ENCODE measurements at regions not wholly inside any gene's neighbourhood (a gene's known extent, or its start where the extent isn't known, plus 50 kb on each side); places are given as distances from the start of the nearest gene placed in this dataset.

DNA sequence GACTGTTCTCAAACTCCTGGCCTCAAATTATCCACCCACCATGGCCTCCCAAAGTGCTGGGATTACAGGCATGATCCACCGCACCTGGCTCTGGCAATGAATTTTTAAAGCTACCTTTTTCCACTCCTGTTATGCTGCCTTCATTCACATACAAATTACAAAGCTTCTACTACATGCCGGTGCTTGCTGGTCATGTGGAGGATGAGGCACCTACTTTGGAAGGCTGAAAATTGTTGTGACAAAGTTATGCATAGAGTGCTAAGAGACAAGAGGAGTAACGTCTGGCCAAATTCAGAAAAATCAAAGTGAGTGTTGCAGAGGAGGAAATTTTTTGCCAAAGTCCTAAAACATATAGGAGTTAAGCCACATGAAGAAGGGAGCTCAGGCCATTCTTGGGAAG is 191.7 kb upstream of the PPFIA2 start:
- no peak for DNase-seq

DNA sequence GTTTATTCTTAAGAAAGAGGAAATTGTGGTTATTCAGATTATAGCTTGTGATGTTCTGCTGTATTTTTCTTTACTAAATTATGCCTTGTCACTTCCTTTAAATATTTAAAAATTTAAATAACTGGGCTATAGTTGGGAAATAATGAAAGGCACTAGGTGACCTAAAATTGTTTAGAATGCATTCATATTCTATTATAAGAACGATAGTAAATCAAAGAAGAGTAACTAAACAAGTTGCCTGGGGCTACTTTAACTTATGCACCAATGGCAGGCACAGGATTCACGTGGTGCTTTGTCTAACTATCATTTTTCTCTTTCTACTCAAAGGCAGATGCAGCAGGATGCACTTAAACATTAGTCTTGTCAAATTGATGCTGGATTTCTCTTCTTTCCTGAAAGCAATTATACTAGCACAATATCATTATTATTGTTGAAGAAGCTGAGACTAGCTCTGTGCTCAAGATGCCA is 190.7 kb upstream of the PPFIA2 start:
- no peak for DNase-seq

- DNase-seq = no peak
These were observed 190.3 kb upstream of the PPFIA2 start for GRCh38 chr12:81949416-81949815.

DNA sequence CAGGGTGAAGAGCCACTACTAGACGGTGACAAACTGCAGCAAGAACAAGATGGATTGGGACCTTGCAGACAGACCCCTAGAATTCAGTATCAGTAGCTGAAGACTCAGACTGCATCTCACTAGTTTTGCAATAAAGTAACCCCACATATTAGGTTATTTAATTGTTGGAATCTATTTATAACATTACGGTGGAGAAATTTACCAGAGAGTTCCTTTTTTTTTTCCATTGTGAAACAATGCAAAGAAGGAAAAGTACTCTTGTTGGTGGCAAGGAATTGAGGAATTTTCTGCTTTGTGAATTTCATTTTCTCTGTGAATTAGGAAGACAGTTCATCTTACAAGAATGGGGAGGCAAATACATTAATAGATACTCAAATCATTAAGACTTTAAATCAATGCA is 185.7 kb upstream of the PPFIA2 start:
- DNase-seq = no peak

DNA sequence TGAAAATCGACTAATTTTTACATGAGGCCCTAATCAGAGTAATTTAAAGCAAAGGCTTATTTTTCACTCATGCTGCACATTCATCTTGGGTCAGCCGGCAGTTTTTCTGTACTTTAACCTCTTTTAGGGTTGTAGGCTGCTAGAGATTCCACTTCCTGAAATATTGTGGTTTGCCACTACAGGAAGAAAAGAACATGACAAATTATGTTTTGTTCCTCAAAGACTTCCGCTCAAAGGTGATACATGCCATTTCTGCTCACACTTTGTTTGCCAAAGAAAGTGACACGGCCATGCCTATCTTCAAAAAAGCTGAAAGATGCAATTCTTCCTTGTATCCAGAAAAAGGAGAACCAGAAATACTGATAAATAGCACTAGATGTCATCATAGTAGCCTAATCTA is 183.4 kb upstream of the PPFIA2 start:
- DNase-seq = peak; percentile 36

- DNase-seq = no peak
These were observed 170.9 kb upstream of the PPFIA2 start for GRCh38 chr12:81930037-81930436.

- no peak for DNase-seq
These were observed 137.6 kb upstream of the PPFIA2 start for GRCh38 chr12:81896771-81897170.

DNA sequence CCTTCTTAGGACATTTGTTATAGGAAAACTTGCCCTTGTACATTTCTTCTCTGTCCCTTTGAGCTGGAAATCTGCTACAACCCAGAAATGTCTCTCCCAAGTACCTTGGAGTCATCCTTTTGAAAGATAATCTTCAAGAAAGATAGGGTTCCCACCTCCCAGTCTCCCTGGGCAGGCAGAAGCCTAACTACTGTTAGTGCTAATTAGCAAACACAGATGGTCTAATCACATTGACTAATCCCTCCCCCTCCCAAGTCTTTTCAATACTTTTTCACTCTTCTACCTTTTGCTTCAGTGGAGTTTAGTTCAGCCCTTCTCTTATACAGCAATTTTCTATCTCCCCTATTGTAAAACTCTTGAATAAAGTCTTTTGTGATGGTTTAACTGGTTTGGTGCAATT is 129.8 kb upstream of the PPFIA2 start:
- no peak for DNase-seq

DNA sequence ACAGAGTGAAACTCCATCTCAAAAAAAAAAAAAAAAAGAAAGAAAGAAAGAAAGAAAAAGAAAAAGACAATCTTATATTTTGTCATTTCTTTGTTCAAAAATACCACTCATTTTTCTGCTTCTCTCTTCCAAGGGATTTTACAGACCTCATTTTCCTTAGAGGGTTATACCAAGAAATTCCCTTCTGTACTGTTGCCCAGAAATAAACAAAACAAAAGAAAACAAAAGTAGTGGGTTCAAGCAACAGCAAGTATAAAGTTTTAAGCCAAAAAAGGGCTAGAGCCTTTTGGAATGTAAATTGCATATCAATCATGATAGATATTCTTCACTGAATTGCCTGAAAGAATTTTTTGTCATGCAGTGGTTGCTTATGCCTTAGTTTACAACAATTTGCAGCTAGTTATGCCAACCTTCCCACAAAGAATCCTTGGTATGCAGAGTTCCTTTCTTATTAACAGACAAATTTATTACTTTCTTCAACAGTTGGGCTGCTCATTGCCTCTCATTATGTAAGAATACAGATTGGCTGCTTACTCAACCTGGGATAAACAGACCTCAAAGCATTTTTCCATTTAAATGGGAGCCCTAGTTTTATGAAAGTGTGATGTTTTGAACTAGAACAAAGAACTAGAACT is 129.1 kb upstream of the PPFIA2 start:
- DNase-seq = no peak

DNA sequence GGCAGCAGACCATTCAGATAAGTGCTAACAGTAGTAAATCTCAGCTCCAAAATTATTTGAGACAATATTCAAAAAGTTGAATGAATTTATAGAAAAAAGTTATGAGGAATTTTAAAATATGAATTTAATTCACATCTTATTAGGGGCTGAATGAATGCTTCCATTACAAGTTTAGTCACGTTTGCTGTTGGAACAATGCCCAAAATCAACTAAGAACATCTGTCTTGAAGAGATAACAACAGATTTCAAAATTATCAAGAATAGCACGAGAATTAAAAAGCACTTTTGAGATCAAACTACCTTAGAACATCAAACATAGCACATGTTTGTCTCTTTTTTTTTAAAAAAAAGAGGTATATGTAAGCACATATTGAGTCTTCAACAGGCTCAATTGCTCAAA is 115.4 kb upstream of the PPFIA2 start:
- no peak for DNase-seq

- no peak for DNase-seq
These were observed 115.0 kb upstream of the PPFIA2 start for GRCh38 chr12:81874166-81874565.

DNA sequence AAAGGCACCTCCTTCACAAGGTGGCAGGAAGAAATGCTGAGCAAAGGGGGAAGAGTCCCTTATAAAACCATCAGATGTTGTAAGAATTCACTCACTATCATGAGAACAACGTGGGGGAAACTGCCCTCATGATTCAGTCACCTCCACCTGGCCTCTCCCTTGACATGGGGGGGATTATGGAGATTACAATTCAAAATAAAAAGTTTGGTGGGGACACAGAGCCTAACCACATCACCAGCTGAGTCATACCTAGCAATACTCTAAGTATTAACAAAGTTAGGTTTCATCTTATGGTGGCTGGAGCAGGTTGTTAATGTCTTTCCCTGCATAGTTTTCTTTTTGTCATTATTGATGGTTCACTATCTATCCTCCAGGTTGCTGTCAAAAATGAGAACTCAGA is 113.2 kb upstream of the PPFIA2 start:
- no peak for DNase-seq

DNA sequence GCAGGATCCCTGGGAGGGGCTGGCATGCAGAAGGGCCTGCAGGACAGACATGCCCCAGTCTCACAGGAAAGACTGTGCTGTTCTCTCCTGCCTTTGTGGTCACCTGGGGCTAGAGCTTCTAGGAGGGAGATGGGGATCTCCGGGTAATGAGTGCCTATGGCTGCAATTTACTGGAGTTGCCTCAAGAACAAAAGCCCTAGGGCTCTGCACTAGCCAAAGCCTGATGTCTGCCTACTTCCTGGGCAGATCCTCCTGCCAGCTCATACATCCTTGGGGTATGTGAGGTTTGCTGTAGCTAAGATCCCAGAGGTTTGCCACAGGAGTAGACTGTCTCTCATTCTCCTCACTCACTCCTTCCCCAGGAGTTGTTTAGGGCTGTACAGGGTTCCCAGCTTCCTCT is 106.9 kb upstream of the PPFIA2 start:
- DNase-seq = no peak

DNA sequence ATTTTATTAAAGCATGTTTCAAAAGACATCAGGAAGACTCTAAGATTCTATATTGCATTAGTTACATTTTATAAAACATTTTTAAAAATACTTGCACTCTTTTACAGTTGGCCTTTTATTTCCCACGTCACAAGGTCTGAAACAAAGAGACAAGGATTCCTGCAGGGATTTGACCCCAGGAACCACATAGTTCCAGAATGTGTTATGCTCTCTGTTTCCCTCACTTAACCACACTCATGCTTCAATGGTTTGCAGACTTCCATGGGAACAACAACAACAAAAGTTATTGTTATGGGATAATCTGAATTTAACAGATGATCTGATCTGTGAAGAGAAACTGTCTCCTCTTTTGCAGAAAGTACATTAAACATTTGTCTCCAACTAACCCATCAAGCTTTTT is 104.3 kb upstream of the PPFIA2 start:
- no peak for DNase-seq

DNA sequence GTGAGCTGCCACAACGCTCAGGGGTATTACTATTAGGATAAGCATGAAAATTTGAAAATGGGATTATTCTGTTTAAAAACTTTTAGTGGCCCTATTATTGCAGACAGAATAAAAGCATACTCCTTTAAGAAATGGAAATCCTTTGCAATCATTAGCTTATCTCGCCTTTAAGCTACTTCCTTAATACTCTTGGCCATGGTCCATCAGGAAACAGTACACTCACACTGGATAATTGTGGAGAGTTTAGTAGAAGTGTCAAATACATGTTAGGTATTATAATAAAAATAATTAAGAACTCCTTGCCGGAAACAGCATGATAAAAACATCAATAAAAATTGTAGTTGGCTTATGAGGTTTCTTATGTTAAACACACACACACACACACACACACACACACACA is 100.4 kb upstream of the PPFIA2 start:
- DNase-seq = no peak

DNA sequence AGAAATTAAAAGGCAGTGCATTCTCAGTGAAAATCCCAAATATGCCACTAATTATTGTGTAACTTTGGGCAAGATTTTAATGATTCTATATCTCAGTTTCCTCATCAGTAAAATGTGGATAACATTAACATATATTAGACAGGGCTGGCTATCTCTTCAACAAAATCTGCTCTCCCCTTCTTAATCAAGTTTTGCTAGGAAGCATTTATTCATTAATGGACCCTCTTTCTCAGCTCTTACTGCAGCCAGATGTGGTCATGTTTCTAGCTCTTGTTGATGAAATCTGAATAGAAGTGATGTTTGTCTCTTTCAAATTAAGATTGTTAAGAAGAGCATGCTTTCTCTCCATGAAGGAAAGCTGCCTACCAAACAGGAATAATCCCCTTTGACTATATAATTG is 84.4 kb upstream of the PPFIA2 start:
- no peak for DNase-seq

GRCh38 chr12:81835783-81836182 is 76.6 kb upstream of the PPFIA2 start:
- DNase-seq = no peak

DNA sequence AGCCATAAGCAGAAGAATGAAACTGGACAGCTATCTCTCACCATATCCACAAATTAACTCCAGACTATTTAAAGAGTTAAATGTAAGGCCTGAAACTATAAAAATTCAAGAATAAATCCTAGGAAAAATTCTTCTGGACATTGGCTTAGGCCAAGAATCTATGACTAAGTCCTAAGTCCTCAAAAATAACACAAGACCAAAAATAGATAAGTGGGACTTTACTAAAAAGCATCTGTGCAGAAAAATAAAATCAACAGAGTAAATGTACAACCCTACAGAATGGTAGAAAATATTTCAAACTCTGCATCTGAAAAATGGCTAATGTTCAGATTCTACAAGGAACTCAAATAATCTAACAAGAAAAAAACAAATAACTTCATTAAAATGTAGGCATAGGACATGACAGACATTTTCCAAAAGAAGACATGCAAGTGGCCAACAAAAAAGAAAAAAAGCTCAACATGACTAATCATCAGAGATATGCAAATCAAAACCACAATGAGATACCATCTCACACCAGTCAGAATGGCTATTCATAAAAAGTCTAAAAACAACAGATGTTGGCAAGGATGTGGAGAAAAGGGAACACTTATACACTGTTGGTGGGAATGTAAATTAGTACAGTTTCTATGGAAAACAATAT is 61.0 kb upstream of the PPFIA2 start:
- DNase-seq = no peak

- no peak for DNase-seq
These were observed 56.5 kb upstream of the PPFIA2 start for GRCh38 chr12:81815611-81816010.

- no peak for DNase-seq
These were observed 52.6 kb upstream of the PPFIA2 start for GRCh38 chr12:81811778-81812125.

DNA sequence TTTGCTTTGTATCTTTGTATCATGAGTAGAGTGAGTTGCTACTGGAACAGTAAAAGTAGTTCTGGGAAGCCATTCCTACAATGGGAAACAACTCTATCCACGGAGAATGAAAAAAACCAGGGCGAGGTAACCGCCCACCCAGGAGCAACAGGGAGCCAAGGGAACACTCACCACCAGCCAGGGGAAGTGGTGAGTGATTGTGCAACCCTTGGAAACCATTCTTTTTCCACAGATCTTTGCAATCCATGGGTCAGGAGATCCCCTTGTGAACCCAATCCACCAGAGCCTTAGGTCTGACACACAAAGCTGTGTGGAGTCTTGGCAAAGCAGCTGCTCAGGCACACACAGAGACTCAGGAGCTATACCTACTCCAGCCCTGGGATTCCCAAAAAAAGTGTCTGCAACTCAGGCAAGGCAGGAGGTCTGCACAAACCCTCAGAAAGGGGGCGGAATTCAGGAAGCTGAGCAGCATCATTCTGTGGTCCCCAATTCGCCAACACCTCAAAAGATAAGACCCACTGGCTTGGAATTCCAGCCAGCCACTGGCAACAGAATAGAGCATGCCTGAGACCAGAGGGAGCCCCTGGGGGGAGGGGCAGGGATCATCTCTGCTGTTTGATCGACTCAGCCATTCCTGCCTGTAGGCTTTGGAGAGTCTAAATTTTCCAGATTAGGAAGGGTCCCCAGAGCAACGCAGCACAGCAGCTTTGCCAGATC is 52.1 kb upstream of the PPFIA2 start:
- no peak for DNase-seq

DNA sequence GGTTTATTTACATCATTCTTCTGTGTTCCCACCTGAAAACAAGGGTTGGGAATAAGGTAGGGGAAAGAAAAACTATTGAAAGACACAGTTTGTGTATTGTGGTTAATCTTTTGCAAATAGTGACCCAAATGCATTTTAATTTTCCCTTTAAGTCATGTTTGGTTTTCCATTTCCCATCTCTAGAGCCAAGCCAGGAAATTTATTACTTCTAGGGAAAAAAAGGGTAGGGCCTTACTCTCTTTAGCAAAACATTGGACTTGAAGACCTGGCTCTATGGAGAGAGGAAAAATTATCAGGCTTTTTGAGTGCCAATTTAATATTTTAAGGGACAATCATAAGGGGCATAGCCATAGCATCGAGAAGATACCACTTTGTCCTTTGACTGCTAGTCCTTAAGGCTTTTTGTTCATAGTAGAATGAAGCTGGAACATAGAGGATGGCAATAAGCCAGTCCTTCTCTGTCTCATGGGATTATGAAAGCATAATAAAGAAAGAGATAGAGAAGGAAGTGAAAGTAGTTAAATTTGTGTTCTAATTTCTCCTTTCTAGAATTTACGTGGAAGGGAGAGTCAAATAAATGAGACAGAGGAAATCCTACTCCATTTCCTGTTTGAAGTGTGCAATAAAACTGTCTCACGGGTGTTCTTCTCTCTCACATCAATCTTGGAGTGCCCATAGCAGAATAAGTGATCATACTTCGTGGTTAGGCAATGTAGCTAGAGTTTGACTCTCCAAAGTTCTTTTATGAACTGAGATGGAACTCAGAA is 50.9 kb upstream of the PPFIA2 start:
- no peak for DNase-seq

DNA sequence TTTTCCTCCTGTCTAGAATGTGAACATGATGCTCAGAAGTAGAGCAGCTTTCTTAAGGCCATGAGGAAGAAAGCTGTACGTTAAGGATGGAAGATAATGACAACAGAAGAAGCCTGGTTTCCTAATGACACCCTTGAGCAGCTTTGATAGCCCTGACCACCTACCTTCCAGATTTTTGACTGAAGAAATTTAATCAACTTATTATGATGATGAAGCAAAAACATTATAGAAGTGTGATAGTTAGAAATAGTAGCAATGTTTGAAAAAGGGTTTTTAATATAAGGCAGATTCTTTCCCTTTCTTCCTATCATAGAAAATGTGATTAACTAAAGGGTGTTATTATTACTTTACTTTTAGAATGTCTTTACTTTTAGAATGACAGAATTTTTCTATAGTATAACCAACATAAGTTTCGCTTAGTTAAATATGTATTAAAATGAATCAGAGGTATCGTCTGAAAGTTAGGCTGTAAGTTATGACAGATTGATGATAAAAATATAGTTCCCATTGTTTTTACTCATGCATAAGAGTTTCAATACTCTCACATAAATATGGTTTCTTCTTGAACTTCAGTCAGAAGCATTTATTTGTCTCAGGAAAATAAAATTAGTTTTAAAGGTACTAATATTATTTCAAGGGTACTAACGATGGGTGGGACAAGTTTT is 50.1 kb upstream of the PPFIA2 start:
- no peak for DNase-seq
